ENCODE measurements at regions not wholly inside any gene's neighbourhood (a gene's known extent, or its start where the extent isn't known, plus 50 kb on each side); places are given as distances from the start of the nearest gene placed in this dataset.

- H3K4me2 ChIP-seq (ENCODE audit: low read depth, low read length, poor library complexity, severe bottlenecking) = no peak overlapping the region
- H3K27me3 ChIP-seq (ENCODE audit: insufficient read depth, low read length, poor library complexity, severe bottlenecking) = no peaks in the 10 kb centered on the region
- H3K9me3 ChIP-seq (ENCODE audit: insufficient read depth, low read depth, low read length) = no peaks in the 10 kb centered on the region
- H3K4me1 ChIP-seq (ENCODE audit: insufficient read depth, low read length, poor library complexity, severe bottlenecking) = peaks cover 41% of the 10 kb centered on the region
- H3K4me3 ChIP-seq (ENCODE audit: low read length, poor library complexity, severe bottlenecking) = no peak overlapping the region
- H3F3A ChIP-seq (ENCODE audit: low read depth) = peaks cover 4% of the 10 kb centered on the region
- TF ChIP-seq CTCF (conservative IDR thresholded peaks at IDR 0.05; ENCODE audit: low read length) = no peak
- TF ChIP-seq EZH2phosphoT487 (IDR thresholded peaks at IDR 0.05; ENCODE audit: borderline replicate concordance) = no peak
- H3K79me2 ChIP-seq (ENCODE audit: insufficient read depth, low read length) = no peaks in the 10 kb centered on the region
- no peak overlapping the region for H3K9ac ChIP-seq (ENCODE audit: low read depth, low read length, poor library complexity, severe bottlenecking)
- H3K36me3 ChIP-seq (ENCODE audit: insufficient read depth, low read length) = no peaks in the 10 kb centered on the region
- H3K9me2 ChIP-seq (replicated peaks; ENCODE audit: low read depth, low read length) = no peaks in the 10 kb centered on the region
- no peaks in the 10 kb centered on the region for H4K20me1 ChIP-seq (ENCODE audit: insufficient read depth, low read length, poor library complexity, severe bottlenecking)
- H2AFZ ChIP-seq (ENCODE audit: low read length) = no peak overlapping the region
Measured at GRCh38 chr1:221812088-221812752, 70.3 kb upstream of the DUSP10 start.

- H3K27me3 ChIP-seq (ENCODE audit: insufficient read depth, low read length, poor library complexity, severe bottlenecking) = no peaks in the 10 kb centered on the region
- no peaks in the 10 kb centered on the region for H3K9me3 ChIP-seq (ENCODE audit: insufficient read depth, low read depth, low read length)
- H3K79me2 ChIP-seq (ENCODE audit: insufficient read depth, low read length) = no peaks in the 10 kb centered on the region
- no peaks in the 10 kb centered on the region for H3K36me3 ChIP-seq (ENCODE audit: insufficient read depth, low read length)
- H3K4me2 ChIP-seq (ENCODE audit: low read depth, low read length, poor library complexity, severe bottlenecking) = peak overlapping the region; percentile 71
- no peak for TF ChIP-seq CTCF (conservative IDR thresholded peaks at IDR 0.05; ENCODE audit: low read length)
- no peak for TF ChIP-seq EZH2phosphoT487 (IDR thresholded peaks at IDR 0.05; ENCODE audit: borderline replicate concordance)
- no peaks in the 10 kb centered on the region for H3K9me2 ChIP-seq (replicated peaks; ENCODE audit: low read depth, low read length)
- H2AFZ ChIP-seq (ENCODE audit: low read length) = no peak overlapping the region
- peaks cover 4% of the 10 kb centered on the region for H3F3A ChIP-seq (ENCODE audit: low read depth)
- peak overlapping the region; percentile 72 for H3K9ac ChIP-seq (ENCODE audit: low read depth, low read length, poor library complexity, severe bottlenecking)
- no peaks in the 10 kb centered on the region for H4K20me1 ChIP-seq (ENCODE audit: insufficient read depth, low read length, poor library complexity, severe bottlenecking)
- peaks cover 52% of the 10 kb centered on the region for H3K4me1 ChIP-seq (ENCODE audit: insufficient read depth, low read length, poor library complexity, severe bottlenecking)
- H3K4me3 ChIP-seq (ENCODE audit: low read length, poor library complexity, severe bottlenecking) = peak overlapping the region; percentile 65
Measured at GRCh38 chr1:221810406-221810805, 68.5 kb upstream of the DUSP10 start.

DNA sequence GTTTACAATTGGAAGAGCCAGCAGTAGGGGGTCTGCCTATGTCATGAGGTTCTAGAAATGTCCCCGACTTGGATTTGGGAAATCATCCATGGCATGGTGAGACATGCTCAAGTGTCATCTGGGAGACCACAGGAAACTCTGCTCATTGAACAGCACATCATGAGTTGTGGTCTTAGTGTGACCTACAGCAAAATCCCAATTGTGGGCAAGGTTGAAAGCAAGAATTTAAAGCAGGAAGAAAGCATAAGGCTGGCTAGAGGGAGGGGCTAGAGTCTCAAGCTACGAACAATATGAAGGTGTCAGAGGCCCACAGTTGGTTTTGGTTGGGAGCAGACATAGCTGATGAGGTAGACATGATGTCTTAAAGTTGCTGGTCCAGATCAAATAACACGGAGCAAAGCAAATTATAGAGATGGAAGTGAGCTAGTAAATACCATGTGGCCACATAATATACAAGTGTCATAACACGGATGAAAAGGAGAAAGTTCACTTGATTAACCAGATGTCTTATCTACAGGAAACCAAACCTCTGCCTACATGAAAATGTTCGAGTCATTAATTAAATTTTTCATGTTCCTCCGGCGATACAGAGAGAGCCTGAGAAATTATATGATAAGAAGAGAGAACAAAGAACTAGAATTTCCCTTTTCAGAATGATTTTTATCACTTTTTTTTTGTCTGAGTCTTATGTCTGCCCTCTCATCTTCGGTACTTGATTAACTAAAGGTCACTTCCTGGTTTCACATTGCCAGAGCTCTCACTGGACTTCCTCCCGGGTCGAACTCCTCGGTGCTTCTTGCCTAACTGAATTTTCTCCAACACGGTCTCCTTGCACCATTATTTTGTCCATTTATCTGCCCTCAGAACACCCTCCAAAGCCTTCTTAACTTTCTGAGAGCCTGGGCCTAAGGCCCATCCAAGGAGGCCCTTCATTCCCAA lies 67.5 kb upstream of the DUSP10 start:
- Histone ChIP-seq H3F3A (ENCODE audit: low read depth) (peaks cover 4% of the 10 kb centered on the region), H2AFZ (ENCODE audit: low read length) (peak overlapping the region; percentile 38; the same call in 1 of the 2 replicates), H3K4me1 (ENCODE audit: insufficient read depth, low read length, poor library complexity, severe bottlenecking) (peaks cover 52% of the 10 kb centered on the region), H3K9me2 (replicated peaks; ENCODE audit: low read depth, low read length) (no peaks in the 10 kb centered on the region), H4K20me1 (ENCODE audit: insufficient read depth, low read length, poor library complexity, severe bottlenecking) (no peaks in the 10 kb centered on the region), H3K27me3 (ENCODE audit: insufficient read depth, low read length, poor library complexity, severe bottlenecking) (no peaks in the 10 kb centered on the region), H3K9ac (ENCODE audit: low read depth, low read length, poor library complexity, severe bottlenecking) (peak overlapping the region; percentile 72), H3K4me2 (ENCODE audit: low read depth, low read length, poor library complexity, severe bottlenecking) (peak overlapping the region; percentile 71), H3K4me3 (ENCODE audit: low read length, poor library complexity, severe bottlenecking) (peak overlapping the region; percentile 65), H3K36me3 (ENCODE audit: insufficient read depth, low read length) (no peaks in the 10 kb centered on the region), H3K79me2 (ENCODE audit: insufficient read depth, low read length) (no peaks in the 10 kb centered on the region), H3K9me3 (ENCODE audit: insufficient read depth, low read depth, low read length) (no peaks in the 10 kb centered on the region)
- TF ChIP-seq CTCF (conservative IDR thresholded peaks at IDR 0.05; ENCODE audit: low read length) = no peak
- TF ChIP-seq EZH2phosphoT487 (IDR thresholded peaks at IDR 0.05; ENCODE audit: borderline replicate concordance) = peak; percentile 93
